NOMO-1 treated with DMSO at 0.1 percent for 48 hours (cell line): ENCODE measurements at regions not wholly inside any gene's neighbourhood (a gene's known extent, or its start where the extent isn't known, plus 50 kb on each side); places are given as distances from the start of the nearest gene placed in this dataset.

Source experiments
- DNase-seq: peaks from one replicate; lab custom pipeline; 2025; ENCODE audit not compliant: unreplicated experiment; lab: John Stamatoyannopoulos, UW

DNA sequence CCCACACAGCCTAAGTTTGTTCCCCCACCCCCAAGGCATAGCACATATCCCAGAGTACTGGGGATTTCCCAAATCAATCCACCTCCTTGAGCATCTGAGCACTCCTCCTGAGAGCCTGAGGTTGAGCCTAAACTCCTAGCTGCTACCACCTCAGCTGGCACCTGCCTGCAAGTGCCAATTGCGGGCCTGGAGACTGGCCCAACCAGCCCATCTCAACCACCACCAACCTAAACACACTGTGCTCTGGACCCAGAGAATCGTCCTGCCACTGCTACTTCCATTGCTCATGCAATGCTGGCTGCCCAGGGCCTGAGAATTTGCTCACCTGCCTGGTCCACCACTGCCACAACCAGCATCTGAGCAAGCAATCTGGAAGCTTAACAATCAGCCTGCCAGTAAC is 177.1 kb downstream of the FGF13 start:
- DNase-seq = no peak

DNA sequence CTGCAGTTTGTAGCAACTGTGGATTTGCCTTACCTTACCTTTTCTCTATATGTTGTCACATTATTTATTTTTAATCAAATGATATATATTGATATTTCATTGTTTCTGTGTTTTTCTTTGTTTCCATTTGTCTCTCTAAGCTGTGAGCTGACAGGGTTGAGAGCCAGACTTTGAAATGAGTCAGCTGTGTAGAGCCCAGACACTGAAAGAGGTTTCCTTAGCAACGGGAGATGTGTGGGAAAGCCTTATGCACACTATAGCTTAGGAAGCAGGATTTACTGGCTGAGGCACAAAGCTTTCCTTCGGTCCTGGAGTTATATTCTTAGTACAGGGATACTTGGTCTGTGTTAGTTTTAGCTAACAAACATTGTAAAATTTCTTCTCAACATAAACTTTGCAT is 192.2 kb downstream of the FGF13 start:
- no peak for DNase-seq

DNA sequence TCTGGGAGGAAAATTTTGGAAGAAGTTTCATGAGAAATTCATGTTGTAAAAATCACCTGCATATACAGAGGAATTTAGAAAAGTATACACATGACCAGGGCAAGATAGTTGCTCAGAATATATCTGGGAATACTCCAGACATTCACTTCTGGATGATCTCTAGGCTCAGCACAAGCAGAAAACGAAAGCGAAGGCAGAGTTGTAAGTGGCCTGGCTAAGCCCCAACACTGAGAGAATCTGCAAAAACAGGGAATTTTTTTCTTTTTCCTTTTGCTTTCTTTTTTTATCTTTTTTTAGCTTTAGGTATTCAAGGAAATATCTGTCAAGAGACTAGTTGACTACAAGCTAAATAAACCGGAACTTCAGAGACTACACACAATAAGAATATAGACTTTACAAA is 207.2 kb downstream of the FGF13 start:
- no peak for DNase-seq

DNA sequence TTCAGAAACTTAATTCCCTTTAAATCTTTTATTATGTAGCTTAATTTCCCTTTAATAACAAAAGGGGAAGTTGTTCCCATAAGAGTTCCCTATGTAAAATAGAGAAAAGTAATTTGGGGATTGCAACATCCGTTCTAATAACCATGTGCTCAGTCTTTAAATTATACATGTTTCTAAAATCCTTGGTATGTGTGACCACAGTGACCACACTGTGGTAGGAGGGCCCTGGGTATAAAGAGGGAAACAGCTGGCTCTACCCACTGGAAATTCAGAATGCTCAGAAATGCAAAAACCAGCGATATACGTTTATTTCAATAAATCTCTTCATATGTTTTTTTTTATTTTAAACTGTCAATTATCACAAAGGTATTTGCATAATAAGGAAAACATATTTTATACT is 219.1 kb downstream of the FGF13 start:
- DNase-seq = peak; percentile 1

DNA sequence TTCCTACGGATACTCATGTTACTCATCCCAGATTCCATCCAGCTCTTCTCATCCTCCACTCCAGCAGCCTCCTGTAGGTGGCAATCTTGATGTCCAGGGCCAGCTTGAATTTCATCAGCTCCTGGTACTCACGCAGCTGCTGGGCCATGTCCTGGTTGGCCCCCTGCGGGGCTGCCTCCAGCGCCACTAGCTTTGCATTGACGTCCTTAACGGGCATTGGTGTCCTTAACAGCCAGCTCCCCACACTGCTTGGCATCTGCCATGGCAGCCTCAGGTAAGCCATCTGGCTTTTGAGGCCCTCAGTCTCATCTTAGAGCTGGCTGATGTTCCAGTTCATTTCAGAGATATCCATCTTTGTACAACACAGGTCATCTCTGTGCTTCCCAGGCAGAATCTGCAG is 223.7 kb downstream of the FGF13 start:
- no peak for DNase-seq

DNA sequence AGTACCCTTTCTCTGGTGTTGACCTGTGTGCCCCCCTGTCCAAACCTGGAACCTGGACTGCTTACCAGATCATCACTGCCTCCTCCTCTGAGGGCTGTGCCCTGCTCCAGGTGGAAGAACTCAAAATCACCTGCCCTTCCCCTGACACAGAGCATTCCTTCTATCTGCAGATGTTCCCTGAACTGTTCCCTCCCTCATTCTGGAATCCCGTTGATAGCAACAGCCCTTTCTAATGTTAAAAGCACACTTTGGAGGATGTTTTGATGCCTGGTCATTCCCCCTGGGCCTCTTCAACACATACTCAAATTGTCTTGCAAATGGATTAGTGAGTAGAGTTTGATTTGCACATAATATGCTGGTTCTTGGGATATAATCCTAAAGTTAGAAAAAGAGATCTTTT is 225.8 kb downstream of the FGF13 start:
- DNase-seq = no peak

DNA sequence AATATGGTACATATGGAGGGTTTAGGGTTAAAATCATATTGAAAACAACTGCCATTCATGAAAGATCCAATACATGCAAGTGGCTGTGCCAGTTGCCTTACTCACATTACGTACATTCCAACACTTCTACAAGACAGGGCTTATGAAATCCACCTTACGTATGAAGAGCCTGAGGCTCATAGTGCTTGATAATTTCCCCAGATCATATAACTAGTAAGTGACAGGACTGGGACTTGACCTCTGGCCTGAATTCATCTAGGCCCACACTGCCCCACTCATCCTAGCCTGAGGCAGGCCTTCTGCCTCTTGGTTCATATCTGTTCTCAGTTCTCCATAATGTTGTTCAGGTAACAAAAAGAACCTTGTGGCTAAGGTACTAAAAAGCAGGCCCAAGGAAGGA is 226.3 kb downstream of the FGF13 start:
- no peak for DNase-seq

DNA sequence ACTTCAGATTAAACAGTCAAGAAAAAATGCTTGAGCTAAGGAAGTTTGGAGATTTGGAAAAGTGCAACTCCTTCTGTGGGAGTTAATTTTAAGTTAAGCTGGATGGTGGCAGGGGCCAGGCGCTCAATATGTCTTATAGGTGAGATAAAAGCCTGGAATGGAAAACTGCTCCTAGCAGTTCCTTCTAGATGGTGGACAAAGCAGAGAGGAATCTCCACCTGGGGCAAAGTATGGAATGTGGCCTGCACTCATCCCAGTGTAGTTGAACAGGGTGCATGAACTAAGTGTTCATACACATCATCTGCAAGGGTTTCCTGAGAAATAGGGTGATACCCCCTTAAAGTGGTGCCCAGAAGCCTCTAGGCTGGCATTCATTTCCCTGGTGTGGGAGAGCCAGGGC is 227.1 kb downstream of the FGF13 start:
- no peak for DNase-seq

DNA sequence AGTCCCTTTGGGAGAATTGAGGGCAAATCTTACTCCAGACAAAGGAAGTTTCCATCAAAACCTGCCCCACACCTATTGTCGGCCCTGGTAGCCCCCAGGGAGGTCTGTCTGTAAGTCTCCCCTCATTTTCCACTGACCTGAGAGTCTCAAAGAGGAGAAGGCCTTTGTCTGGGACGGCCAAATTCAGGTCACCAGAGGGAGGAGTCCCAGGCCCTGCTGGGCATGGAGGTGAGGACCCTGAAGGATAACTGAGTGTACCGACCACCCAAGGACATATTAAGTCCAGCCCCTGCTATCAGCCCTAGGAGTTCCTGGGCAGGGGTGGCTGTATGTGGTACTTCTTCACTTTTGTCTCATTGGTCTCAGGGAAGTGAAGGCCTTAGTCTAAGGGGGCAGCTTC is 229.9 kb downstream of the FGF13 start:
- DNase-seq = no peak

DNA sequence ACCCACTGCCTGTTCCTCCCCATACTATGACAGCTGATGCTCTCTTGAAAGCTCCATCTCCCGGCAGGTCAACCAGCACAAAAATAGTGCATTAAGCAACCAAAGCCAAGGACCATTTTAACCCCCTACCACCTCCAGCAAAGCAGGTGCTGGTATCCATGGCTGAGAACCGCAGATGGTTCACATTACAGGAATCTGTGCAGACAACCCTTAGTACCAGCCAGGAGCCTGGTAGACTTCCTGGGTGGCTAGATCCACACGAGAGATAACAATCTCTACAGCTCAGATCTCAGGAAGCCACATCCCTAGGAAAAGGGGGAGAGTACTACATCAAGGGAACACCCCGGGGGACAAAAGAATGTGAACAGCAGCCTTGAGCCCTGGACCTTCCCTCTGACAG is 248.0 kb downstream of the FGF13 start:
- DNase-seq = no peak
